GM12891 (cell line): ENCODE measurements at regions not wholly inside any gene's neighbourhood (a gene's known extent, or its start where the extent isn't known, plus 50 kb on each side); places are given as distances from the start of the nearest gene placed in this dataset.

Experiments
- DNase-seq: peaks from one replicate; pipeline ENCODE4 v3.0.0; 2011; ENCODE audit warnings: low spot score; ENCODE audit not compliant: insufficient read length
- FAIRE-seq: peaks from 2 replicates; lab custom pipeline; 2011; peaks lifted over from hg19 to GRCh38; lab: Jason Lieb, UNC
- PAX5 ChIP-seq: IDR thresholded peaks from 2 replicates; pipeline ENCODE4 v1.6.1; 2011; ENCODE audit warnings: low read length, moderate library complexity, mild to moderate bottlenecking; ENCODE audit not compliant: insufficient read depth, severe bottlenecking
- POLR2A ChIP-seq: IDR thresholded peaks from 2 replicates; pipeline ENCODE4 v1.6.1; 2011; ENCODE audit warnings: low read depth, low read length, control low read depth
- POLR2AphosphoS5 ChIP-seq: IDR thresholded peaks from 2 replicates; pipeline ENCODE4 v1.6.1; 2011; ENCODE audit warnings: low read depth, low read length, control low read depth
- POU2F2 ChIP-seq: IDR thresholded peaks from 2 replicates; pipeline ENCODE4 v1.6.1; 2011; ENCODE audit warnings: low read depth, mild to moderate bottlenecking, control low read depth, low read length, moderate library complexity
- SPI1 ChIP-seq: IDR thresholded peaks from 2 replicates; pipeline ENCODE4 v1.6.1; 2011; ENCODE audit warnings: low read depth, low read length, control low read depth
- TAF1 ChIP-seq: IDR thresholded peaks from 2 replicates; pipeline ENCODE4 v1.6.1; 2011; ENCODE audit warnings: low read depth, low read length, control low read depth

DNA sequence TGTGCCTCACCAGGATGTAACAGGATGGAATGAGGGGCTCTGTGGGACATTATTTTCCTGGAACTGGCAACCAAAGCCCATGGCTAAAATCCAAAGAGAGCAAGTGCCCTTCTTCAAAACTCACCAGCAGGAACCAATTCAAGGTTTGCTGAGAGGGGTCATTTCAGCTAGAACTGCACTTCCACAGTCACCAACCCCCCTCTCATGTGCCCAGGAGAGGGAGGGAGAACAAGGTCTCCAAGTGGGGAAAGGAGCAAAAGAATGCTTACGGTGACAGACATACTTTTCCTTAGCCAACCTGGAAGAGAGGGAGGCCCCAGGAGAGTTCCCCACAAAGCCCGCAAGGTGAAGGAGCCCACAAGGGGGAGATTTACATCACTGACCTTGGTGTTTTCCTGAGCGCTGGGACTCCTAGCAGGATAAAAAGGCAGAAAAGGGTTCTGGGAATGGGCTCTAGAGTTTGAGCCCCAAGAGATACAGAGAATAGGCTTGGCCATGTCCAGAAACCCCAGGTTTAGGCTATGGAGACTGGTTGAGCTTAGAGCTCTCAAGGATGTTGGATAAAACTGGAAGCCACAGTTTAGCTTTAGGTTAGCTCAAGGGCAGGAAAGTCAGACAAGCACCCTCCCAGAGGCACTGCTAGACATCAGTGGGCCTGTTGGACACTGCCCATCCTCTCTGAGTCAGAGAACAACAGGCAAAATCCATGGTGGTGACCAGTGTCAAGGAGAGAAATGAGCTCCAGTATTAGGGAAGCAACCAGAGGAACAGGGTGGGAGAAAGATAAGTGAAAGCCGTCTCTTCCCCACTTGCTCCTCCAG, 63.9 kb upstream of the GHITM start:
- DNase-seq (no peak), FAIRE-seq (no peak)
- TF ChIP-seq PAX5 (no peak), POLR2AphosphoS5 (no peak), POU2F2 (no peak), POLR2A (no peak), SPI1 (no peak), TAF1 (no peak)

DNA sequence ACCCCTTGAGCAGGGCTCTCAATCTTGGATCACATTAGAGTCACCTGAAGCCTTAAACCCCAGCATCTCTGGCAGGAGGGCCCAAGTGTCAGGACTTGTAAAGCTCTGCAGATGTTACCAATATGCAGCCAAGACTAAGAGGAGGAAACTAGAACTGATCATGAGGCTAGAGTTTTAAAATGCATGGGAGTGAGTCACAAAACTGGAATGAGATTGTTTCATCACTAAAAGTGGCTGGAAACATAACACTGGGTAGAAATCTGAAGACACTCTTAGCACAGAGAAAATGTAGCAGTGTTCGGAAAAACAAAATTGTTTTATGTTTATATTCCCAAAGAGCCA, 63.3 kb upstream of the GHITM start:
- FAIRE-seq: no peak
- TF ChIP-seq POLR2A (no peak), POU2F2 (no peak), TAF1 (no peak), SPI1 (no peak), POLR2AphosphoS5 (no peak), PAX5 (no peak)
- no peak for DNase-seq

DNA sequence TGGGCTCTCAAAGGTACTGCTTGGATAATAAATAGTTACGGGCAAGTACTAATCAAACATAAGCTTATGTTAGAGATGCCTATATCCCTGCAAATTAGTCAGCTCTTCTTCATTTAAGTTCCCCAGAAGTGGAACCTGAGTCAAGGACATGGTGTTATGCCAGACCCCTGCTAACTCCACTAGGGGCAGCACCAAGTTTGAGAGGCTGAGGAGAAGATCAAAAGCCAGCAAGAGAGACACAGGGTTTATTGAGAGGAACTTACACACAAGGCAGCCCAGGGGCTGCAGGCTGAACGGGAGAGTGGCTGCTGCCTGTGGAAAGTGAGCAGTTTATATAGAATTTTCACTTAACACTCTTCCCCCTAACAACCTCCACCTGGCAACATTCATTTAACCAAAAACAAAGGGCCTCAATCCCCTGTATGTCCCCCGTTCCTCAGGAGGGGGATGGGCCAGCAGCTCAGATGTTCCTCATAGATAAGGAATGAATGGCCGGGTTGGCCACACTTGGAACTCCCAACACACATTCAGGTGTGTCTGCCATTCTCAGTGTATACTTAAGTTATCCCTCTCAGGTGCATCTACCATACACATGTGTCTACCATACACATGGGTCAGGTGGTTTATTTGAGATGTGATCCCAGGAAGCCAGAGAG, 62.6 kb upstream of the GHITM start:
- TF ChIP-seq TAF1 (no peak), POLR2AphosphoS5 (no peak), POU2F2 (no peak), SPI1 (no peak), PAX5 (no peak), POLR2A (no peak)
- FAIRE-seq (no peak), DNase-seq (peak; percentile 10)

DNA sequence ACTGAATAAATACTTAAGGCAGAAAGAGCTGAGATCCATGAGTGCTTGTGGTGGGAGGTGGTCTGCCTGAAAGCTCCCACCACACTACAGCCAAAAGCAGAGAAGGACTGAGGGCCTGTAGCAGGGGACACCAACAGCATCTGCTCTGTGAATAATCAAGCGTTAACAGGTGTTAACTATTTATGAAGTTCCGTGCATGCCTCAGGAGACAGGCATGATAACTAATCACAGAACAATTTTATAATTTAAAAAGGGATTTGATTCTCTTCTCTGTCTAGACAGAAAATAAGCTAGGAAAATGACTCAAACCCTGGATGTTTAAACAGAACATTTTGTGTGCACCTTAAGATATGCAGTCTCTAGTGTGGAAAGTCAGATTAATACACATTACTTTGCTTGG, 61.5 kb upstream of the GHITM start:
- FAIRE-seq: no peak
- TF ChIP-seq PAX5 (no peak), POU2F2 (no peak), POLR2AphosphoS5 (no peak), TAF1 (no peak), SPI1 (no peak), POLR2A (no peak)
- DNase-seq: no peak

DNA sequence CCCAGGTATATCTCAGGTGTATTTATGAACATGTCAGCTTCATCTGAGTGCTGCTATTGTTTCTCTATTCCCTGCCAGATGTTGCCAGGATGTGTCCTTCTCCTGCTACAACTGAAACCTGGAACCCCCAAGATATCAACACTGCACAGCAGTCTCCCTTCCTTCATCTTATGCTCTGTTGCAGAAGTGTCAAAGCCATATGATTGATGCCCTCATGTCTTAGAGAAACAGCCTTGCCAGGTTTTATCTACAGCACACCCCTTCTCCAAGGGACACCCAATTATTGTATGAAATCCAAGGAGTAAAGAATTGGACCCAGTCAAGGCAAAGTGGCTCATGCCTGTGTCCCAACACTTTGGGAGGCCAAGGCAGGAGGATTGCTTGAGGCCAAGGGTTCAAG, 60.5 kb upstream of the GHITM start:
- TF ChIP-seq TAF1 (no peak), POLR2AphosphoS5 (no peak), POU2F2 (no peak), POLR2A (no peak), PAX5 (no peak), SPI1 (no peak)
- DNase-seq (no peak), FAIRE-seq (no peak)

DNA sequence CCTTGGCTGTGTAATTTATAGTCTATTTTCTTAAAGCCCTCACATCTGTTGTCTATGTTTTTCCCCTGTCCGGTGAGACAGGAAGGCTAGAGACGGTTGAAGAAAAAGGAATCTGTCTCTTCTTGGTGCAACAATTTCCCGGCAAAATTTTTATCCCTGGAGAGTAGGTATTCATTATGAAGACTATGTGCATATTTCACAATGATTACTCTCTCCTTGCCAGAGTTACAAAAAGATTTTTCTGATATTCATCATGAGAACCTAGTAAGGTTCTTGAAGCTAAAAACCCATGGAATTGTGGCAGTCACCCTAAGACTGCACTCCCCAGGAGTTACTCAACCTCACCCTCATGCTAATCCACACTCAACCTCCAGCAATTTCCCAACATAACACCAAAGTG, 55.0 kb upstream of the GHITM start:
- DNase-seq (no peak), FAIRE-seq (no peak)
- TF ChIP-seq TAF1 (no peak), SPI1 (no peak), POU2F2 (no peak), POLR2A (no peak), POLR2AphosphoS5 (no peak), PAX5 (no peak)

DNA sequence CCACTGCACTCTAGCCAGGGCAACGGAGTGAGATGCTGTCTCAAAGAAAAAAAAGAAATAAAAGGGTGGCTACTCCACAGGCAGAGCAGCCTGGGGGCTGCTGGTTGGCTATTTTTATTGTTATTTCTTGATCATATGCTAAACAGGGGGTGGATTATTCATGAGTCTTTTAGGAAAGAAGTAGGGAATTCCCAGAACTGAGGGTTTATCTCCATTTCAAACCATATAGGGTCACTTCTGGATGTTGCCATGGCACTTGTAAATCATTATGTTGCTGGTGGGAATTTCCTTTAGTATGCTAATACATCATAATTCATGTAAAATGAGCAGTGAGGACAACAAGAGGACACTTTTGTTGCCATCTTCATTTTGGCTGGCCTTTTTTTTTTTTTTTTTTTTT, 52.1 kb upstream of the GHITM start:
- no peak for TF ChIP-seq POLR2A
- TF ChIP-seq POLR2AphosphoS5: no peak
- TF ChIP-seq TAF1: no peak
- no peak for TF ChIP-seq POU2F2
- TF ChIP-seq PAX5: no peak
- TF ChIP-seq SPI1: no peak
- FAIRE-seq (no peak), DNase-seq (no peak)

DNA sequence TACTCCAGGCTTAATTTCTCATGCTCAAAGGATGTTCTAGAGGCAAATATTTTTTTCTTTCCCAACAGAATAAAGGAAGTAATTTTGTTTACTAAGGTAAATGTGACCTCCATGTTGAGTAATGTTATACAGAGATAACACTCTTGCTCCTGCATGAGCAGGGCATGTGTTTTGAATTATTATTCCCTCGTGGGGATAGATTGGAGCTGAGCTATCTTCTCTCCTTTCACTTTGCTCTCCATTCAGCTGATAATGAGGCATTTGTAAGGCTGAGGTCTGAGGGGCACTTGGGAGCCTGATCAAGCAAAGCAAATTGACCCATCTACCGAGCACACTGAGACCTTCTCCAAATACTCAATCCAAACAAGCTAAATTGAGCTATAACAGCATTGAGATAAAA, 50.7 kb upstream of the GHITM start:
- DNase-seq: no peak
- TF ChIP-seq POLR2A (no peak), PAX5 (no peak), POU2F2 (no peak), SPI1 (no peak), POLR2AphosphoS5 (no peak), TAF1 (no peak)
- FAIRE-seq: no peak

DNA sequence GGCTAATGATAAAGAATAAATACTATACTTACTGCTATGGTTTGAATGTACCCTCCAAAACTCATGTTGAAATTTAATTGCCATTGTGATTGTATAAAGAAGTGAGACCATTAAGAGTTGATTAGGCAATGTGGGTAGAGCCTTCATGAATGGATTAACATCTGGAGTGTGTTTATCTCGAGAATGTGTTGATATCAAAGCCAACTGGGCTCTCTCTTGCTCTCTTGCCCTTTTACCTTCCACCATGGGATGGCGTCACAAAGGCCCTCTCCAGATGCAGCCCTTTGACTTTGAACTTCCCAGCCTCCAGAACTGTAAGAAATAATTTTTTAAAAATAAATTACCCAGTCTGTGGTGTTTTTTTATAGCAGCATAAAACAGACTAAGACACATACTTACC, 50.1 kb upstream of the GHITM start:
- FAIRE-seq: no peak
- TF ChIP-seq TAF1 (no peak), POU2F2 (no peak), SPI1 (no peak), POLR2A (no peak), PAX5 (no peak), POLR2AphosphoS5 (no peak)

More for the DNA sequence above, 50.1 kb upstream of the GHITM start:
- no peak for DNase-seq
